ENCODE measurements at regions not wholly inside any gene's neighbourhood (a gene's known extent, or its start where the extent isn't known, plus 50 kb on each side); places are given as distances from the start of the nearest gene placed in this dataset.

- no peak for DNase-seq (ENCODE audit: low read depth in 3 of 3, low spot score in 1 of 3)
Measured at GRCh38 chr11:15483205-15483604, 368.5 kb downstream of the INSC start.

GRCh38 chr11:15484398-15484797 lies 369.7 kb downstream of the INSC start:
- no peak for DNase-seq (ENCODE audit: low read depth in 3 of 3, low spot score in 1 of 3)

- no peak for DNase-seq (ENCODE audit: low read depth in 3 of 3, low spot score in 1 of 3)
Measured at GRCh38 chr11:15485432-15485831, 370.7 kb downstream of the INSC start.

- no peak for DNase-seq (ENCODE audit: low read depth in 3 of 3, low spot score in 1 of 3)
Measured at GRCh38 chr11:15489281-15489680, 374.6 kb downstream of the INSC start.

- DNase-seq (ENCODE audit: low read depth in 3 of 3, low spot score in 1 of 3): no peak
Measured at GRCh38 chr11:15490535-15490934, 375.8 kb downstream of the INSC start.

GRCh38 chr11:15493066-15493465 lies 378.3 kb downstream of the INSC start:
- no peak for DNase-seq (ENCODE audit: low read depth in 3 of 3, low spot score in 1 of 3)

- no peak for DNase-seq (ENCODE audit: low read depth in 3 of 3, low spot score in 1 of 3)
Measured at GRCh38 chr11:15493921-15494620, 379.3 kb downstream of the INSC start.

- no peak for DNase-seq (ENCODE audit: low read depth in 3 of 3, low spot score in 1 of 3)
Measured at GRCh38 chr11:15494740-15495139, 380.0 kb downstream of the INSC start.

- no peak for DNase-seq (ENCODE audit: low read depth in 3 of 3, low spot score in 1 of 3)
Measured at GRCh38 chr11:15495462-15495861, 380.7 kb downstream of the INSC start.

- no peak for DNase-seq (ENCODE audit: low read depth in 3 of 3, low spot score in 1 of 3)
Measured at GRCh38 chr11:15497366-15497765, 382.6 kb downstream of the INSC start.

- DNase-seq (ENCODE audit: low read depth in 3 of 3, low spot score in 1 of 3): no peak
Measured at GRCh38 chr11:15499674-15500073, 385.0 kb downstream of the INSC start.

GRCh38 chr11:15500643-15501042 lies 385.9 kb downstream of the INSC start:
- no peak for DNase-seq (ENCODE audit: low read depth in 3 of 3, low spot score in 1 of 3)

GRCh38 chr11:15501566-15501965 lies 386.8 kb downstream of the INSC start:
- DNase-seq (ENCODE audit: low read depth in 3 of 3, low spot score in 1 of 3): no peak

GRCh38 chr11:15505155-15505554 lies 390.4 kb downstream of the INSC start:
- no peak for DNase-seq (ENCODE audit: low read depth in 3 of 3, low spot score in 1 of 3)

- DNase-seq (ENCODE audit: low read depth in 3 of 3, low spot score in 1 of 3): no peak
Measured at GRCh38 chr11:15507592-15507991, 392.9 kb downstream of the INSC start.

GRCh38 chr11:15509082-15509481 lies 394.4 kb downstream of the INSC start:
- DNase-seq (ENCODE audit: low read depth in 3 of 3, low spot score in 1 of 3): no peak

- no peak for DNase-seq (ENCODE audit: low read depth in 3 of 3, low spot score in 1 of 3)
Measured at GRCh38 chr11:15519124-15519791, 404.5 kb downstream of the INSC start.

GRCh38 chr11:15519911-15520310 lies 405.2 kb downstream of the INSC start:
- DNase-seq (ENCODE audit: low read depth in 3 of 3, low spot score in 1 of 3): no peak

GRCh38 chr11:15523543-15523942 lies 408.8 kb downstream of the INSC start:
- DNase-seq (ENCODE audit: low read depth in 3 of 3, low spot score in 1 of 3): no peak

GRCh38 chr11:15525582-15525981 lies 410.9 kb downstream of the INSC start:
- no peak for DNase-seq (ENCODE audit: low read depth in 3 of 3, low spot score in 1 of 3)

- no peak for DNase-seq (ENCODE audit: low read depth in 3 of 3, low spot score in 1 of 3)
Measured at GRCh38 chr11:15526032-15526431, 411.3 kb downstream of the INSC start.

GRCh38 chr11:15526859-15527450 lies 412.2 kb downstream of the INSC start:
- DNase-seq (ENCODE audit: low read depth in 3 of 3, low spot score in 1 of 3): no peak

GRCh38 chr11:15532432-15532831 lies 417.7 kb downstream of the INSC start:
- no peak for DNase-seq (ENCODE audit: low read depth in 3 of 3, low spot score in 1 of 3)

Data from stimulated activated CD4-positive, alpha-beta T cell treated with anti-CD3 and anti-CD28 coated beads, TNF-alpha, amount 100 ng/mL, for 1 hour (primary cell).